ENCODE measurements at regions not wholly inside any gene's neighbourhood (a gene's known extent, or its start where the extent isn't known, plus 50 kb on each side); places are given as distances from the start of the nearest gene placed in this dataset.
"Not testable (repeated sequence)": the region's sequence is repeated elsewhere in the genome, so short reads cannot be mapped to it uniquely, and the experiment has no call there.

DNA sequence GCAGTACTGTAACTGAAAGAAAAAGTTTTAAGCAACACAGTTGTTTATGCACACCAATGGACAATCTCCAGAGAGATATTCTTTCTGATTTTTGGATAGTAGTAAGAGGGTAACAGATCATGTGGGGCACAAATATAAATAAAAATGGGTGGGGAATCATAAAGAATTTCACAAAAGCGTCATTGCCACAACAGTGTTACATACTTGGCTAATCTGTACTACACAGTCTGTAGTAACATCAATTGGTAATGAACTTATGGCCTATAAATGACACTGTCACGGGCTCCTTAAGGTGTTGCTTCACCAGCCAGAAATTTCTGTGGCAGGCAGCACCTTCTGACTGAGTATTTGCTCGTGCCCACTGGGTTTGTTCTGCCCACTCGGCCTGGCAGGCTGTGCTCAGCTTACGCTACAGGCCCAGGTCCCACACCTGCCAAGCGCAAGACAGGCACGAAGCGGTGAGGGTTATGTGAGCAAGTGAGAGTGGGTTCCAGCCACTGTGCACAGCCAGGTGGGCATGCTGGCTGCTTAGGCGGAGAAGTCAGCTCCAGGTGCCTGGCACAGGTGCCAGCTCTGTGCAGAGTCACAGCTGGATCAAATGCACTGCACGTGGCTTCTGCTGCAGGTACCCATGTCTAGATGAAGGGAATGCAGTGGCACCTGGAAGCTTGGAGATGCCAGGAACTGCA lies 532.5 kb upstream of the SLC39A10 start:
- no peak for DNase-seq

DNA sequence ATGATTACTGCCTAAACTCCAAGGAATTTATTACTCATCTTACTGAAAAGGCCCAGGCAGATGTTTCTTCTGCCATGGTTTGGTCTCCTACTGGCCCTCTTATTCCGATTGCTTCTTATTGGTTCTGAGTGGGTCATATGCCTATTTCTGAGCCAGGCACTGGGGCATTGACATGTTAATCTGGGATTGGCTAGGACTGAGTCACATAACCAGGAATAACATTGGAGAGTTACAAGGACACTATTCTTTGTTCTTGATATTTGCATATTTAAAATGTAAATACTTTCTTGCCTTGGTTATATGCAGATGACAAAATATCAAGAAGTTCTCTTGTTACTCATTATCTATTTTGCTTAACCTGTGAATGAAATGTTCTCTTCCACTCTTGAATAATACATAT lies 534.4 kb upstream of the SLC39A10 start:
- DNase-seq: no peak

DNA sequence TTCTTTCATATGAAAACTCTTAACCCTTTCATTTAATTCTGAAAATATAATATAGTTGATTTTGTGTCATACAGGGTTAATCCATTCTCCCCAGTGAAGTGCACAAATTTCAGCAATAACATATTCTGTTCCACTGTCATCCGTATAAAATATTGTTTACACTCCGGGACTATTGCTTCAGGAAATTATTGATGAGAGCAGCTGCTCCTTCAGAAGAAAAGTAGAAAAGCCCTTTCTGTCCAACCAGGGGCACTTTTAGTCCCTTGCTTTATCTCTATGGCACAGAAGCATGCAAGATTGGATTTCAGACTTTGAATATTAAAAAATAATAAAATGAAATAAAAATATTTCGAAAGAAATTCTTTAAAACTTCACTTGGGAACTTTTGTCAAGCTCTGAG lies 535.7 kb upstream of the SLC39A10 start:
- DNase-seq: no peak

DNA sequence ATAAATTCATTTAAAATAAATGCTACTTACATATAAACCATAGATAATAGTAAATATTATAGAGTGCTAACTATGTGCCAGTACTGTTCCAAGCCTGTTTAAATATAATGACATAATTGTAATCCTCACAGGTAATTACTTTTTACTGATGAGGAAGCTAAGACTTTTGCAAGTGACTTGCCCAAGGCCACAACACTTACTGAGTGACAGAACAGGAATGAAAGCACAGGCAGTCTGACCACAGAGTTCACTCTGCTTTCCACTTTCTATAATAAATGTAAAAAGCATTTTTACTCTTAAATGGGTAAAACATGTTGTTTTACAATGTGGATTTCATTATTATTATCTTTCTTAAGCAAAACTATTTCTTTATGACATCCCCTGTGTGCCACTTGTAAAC lies 537.8 kb upstream of the SLC39A10 start:
- no peak for DNase-seq

- no peak for DNase-seq
Observed at GRCh38 chr2:195118276-195118675, 538.8 kb upstream of the SLC39A10 start.

DNA sequence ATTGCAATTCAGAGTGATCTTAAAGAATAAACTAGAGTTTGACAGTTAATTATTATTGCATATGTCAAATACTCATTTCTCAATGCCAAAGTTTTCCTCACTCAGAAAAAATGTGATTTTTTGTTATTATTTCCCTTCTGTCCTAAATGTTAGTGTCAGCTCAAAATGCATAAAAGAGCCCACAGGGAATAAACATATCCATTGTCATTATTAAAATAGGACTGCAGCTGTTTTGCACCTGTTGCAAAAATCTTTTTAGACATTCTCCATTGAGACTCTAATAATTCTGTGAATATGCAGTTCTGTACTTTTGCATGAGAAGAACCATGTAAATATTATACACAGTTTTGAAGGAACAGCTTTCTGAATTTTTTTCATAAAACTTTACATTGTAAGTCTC lies 540.0 kb upstream of the SLC39A10 start:
- no peak for DNase-seq

- DNase-seq: no peak
Observed at GRCh38 chr2:195115738-195116137, 541.3 kb upstream of the SLC39A10 start.

DNA sequence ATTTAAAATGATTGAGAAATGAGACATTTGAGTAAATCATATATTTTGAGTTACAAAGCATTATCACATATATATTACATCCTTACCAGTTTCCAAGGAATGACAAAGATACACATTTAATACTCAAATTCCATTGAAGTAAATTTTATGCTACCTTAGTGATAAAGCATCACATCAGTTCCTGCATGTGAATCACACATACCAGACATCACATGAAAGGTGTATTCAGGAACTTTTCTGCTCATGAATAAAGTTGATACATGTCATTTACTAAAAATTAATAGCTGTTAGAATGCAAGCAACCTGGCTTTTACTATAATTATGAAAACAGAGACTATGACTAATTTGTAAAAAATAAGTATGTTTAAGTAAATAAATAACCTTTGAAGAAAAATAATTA lies 548.8 kb upstream of the SLC39A10 start:
- no peak for DNase-seq

DNA sequence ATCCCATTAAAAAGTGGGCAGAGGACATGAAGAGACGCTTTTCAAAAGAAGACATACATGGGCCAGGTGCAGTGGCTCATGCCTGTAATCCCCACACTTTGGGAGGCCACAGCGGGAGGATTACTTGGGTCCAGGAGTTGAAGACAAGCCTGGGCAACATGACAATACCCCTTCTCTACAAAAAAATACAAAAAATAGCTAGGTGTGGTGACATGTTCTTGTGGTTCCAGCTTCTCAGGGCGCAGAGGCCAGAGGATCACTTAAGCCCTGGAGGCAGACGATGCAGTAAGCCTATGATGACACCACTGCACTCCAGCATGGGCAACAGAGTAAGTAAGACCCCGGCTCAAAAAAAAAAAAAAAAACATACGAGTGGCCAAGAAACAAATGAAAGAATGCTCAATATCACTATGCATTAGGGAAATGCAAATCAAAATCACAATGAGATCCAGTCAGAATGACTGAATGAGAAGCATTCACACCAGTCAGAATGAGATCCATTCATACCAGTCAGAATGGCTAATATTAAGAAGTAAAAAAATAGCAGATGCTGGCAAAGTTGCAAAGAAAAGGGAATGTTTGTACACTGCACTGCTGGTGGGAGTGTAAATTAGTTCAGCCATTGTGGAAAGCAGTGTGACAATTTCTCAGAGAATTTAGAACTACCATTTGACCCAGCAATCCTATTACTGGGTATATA lies 550.2 kb upstream of the SLC39A10 start:
- DNase-seq: no peak

GRCh38 chr2:195105581-195105980 lies 551.4 kb upstream of the SLC39A10 start:
- DNase-seq: no peak

DNA sequence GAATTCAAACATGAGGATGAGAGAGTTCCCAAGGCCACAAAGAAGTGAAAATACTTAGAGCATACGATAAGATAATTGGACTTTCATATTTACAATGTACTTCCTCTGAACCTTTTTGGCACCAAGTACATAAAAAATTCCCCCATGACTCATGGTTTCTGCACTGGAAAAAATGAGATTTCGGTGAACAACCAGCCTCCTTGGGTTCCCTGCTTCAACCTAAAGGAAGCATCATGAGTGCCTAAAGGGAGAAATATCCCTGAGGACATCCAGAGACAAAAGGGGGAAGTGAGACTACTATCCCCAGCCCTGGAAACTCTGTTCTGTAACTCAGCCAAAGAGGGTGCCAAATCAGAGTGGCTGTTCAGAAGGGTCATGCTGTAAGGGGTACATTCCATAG lies 562.7 kb upstream of the SLC39A10 start:
- no peak for DNase-seq

GRCh38 chr2:195092341-195092740 lies 564.7 kb upstream of the SLC39A10 start:
- DNase-seq: no peak

DNA sequence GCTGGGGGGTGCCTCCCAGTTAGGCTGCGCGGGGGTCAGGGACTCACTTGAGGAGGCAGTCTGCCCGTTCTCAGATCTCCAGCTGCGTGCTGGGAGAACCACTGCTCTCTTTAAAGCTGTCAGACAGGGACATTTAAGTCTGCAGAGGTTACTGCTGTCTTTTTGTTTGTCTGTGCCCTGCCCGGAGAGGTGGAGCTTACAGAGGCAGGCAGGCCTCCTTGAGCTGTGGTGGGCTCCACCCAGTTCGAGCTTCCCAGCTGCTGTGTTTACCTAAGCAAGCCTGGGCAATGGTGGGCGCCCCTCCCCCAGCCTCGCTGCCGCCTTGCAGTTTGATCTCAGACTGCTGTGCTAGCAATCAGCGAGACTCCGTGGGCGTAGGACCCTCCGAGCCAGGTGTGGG lies 584.2 kb upstream of the SLC39A10 start:
- DNase-seq: not testable (repeated sequence)

GRCh38 chr2:195057001-195057400 lies 600.0 kb upstream of the SLC39A10 start:
- DNase-seq: no peak

DNA sequence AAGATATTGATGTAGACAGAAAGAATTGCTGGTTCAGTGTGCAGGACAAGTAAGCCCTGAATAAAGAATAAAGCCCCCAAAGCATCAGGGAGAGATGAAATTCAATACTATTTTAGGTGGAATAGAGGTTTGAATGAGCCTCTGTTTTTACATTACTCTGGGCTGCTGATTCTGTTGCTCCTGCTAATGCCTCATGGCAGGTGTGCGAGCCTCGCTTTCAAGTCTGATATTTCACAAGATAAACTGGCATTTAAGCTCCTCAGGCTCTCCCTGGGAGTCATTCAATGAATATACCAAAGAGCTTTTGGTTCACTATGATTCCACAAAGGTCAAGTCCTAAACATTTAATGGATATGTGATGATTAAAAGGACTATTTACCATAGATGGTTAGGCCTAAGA lies 601.0 kb upstream of the SLC39A10 start:
- DNase-seq: no peak

DNA sequence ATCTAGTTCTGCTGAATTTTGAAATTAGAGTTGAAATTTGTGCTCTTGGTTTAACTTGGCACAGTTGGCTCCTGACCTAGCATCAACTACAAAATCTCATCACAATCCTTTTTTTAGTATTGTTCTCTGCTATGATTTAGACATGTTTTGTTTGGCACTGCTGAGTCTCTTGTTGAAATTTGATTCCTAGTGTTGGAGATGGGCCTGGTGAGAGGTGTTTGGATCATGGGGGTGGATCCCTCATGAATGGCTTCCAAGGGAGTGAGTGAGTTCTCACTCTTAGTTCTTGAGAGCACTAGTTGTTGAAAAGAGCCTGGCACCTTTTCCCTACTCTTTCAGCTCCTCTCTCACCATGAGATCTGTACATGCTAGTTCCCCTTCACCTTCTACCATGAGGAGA lies 605.6 kb upstream of the SLC39A10 start:
- DNase-seq: no peak

DNA sequence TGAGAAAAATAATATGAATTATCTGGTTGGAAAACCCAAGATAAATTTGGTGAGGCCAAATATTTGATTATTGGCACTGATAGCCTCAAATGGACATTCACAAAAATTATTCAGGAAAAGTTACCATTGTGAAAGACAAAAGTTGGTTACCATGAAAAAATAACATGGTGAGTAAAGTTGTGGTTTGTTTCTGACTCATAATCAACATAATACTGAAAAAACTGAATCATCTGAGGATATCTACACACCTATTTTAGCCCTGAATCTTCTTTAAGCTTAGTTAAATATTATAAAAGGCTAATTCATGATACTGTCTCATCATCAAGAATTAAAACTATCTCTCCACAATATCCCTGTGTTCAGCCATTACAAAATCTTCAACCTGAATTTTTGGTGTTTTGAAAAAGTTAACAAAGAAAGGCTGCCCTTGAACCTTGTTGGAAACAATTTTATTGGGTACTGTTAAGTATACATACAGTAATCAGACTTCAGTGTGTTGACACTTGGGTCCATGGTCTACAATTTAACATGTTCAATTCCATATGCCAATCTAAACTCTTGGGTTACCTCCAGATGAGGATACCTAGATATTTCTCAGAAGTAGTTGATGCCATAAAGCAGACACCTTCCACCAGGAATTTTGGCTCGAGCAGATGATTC lies 607.5 kb upstream of the SLC39A10 start:
- no peak for DNase-seq

DNA sequence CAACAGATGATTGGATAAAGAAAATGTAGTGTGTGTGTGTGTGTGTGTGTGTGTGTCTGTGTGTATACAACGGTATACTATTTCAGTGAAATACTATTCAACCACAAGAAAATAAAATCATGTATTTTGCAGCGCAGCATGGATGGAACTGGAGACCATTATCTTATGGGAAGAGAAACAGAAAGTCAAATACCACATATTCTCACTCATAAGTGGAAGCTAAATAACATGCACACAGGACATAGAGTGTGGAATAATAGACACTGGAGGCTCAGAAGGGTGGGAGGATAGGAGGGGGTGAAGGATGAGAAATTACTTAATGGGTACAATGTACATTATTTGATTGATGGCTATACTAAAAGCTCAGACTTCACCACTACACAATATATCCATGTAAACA lies 609.1 kb upstream of the SLC39A10 start:
- DNase-seq: no peak

DNA sequence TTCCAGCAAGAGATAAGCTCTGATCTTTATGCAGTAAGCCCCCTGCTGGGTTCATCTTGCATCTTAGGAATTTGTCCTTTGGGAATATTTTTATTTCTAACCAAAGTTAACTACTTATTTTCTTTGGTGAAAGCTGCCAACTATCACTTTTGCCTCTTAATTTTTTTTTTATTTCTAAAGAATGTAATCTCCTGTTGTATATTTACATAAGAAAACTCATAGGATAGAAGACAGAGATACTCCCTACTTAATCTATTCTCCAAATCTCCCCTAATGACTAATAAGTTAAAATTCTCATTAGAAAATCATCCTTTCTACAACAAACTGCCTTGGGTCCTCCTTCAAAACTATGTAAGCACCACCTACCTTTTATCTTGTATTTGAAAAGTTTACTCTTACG lies 612.2 kb upstream of the SLC39A10 start:
- DNase-seq: no peak

- no peak for DNase-seq
Observed at GRCh38 chr2:195038153-195038552, 618.9 kb upstream of the SLC39A10 start.

DNA sequence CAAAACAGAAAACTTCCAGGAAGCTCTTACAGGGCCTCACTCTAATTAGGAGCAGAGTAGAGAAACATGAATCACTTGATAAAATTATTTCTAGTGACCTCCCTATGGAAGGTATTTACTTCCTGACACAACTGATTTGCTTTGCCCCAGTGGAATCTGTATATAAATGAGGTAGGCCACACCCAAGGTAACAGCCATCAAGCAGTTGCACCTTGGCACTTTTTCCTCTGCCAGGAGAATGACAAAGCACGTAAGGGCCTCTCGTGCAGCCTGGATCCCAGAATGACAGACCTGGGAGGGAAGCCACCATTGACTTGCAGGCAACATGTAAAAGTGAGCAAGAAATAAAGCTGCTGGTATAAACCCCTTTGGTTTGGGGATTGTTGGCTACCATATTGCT lies 620.0 kb upstream of the SLC39A10 start:
- DNase-seq: no peak

- DNase-seq: no peak
Observed at GRCh38 chr2:195031411-195031810, 625.6 kb upstream of the SLC39A10 start.

- DNase-seq: no peak
Observed at GRCh38 chr2:195029804-195030654, 627.0 kb upstream of the SLC39A10 start.

Data from NCI-H524 treated with DMSO at 0.1 percent for 48 hours (cell line).